Inflammatory macrophage treated with lipopolysaccharide for 4 hours (primary cell): ENCODE measurements at regions not wholly inside any gene's neighbourhood (a gene's known extent, or its start where the extent isn't known, plus 50 kb on each side); places are given as distances from the start of the nearest gene placed in this dataset.
A peak's percentile ranks its signal among the peaks of the same experiment; 100 is the strongest.

ENCODE experiments used
- DNase-seq: peaks from one replicate; pipeline ENCODE4 v3.0.0-alpha.2; 2020

GRCh38 chr2:6310256-6311215 is 555.2 kb downstream of the CMPK2 start:
- DNase-seq = no peak

DNA sequence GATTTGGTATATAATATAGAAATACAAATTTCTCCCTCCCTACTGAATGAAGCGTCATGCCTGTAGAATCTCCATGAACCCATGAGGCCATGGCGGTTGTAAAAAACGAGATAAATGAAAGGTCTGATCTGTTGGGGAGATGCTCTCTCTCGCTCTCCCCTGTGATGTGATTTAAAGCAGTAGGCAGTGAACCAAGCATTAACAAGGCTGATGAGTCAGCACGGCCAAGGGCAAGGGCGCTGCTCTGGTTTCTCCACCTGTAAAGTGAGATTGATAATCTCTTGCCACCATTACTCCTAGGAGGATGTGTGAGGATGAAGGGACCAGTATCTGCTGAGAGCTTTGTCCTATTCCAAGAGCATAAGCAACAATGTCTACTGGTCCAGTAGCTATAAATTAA is 553.3 kb downstream of the CMPK2 start:
- DNase-seq = no peak

- DNase-seq = no peak
Observed at GRCh38 chr2:6314218-6314960, 551.3 kb downstream of the CMPK2 start.

GRCh38 chr2:6325616-6326015 is 540.1 kb downstream of the CMPK2 start:
- no peak for DNase-seq

DNA sequence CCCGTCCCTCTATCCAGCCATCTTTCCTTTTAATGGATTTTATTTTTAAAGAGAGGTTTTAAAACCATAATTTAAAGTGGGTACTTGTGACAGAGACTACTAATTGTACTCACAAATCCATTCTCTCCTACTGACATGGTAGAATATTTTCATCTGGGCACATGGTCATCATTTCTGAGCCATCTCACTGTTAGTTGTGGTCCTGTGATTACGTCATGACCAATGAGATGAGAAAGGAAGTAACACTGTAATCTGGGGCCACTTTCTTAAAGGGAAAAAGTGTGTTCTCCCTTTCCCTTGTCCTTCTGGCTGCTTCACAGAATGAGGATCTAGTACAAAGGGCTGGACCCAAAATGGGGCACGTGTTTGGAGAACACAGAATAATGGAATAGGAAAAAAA is 538.7 kb downstream of the CMPK2 start:
- DNase-seq = no peak

GRCh38 chr2:6336752-6337471 is 528.8 kb downstream of the CMPK2 start:
- DNase-seq = no peak

- no peak for DNase-seq
Observed at GRCh38 chr2:6337472-6337820, 528.3 kb downstream of the CMPK2 start.

GRCh38 chr2:6341588-6342129 is 524.0 kb downstream of the CMPK2 start:
- no peak for DNase-seq

- no peak for DNase-seq
Observed at GRCh38 chr2:6342273-6342920, 523.3 kb downstream of the CMPK2 start.

DNA sequence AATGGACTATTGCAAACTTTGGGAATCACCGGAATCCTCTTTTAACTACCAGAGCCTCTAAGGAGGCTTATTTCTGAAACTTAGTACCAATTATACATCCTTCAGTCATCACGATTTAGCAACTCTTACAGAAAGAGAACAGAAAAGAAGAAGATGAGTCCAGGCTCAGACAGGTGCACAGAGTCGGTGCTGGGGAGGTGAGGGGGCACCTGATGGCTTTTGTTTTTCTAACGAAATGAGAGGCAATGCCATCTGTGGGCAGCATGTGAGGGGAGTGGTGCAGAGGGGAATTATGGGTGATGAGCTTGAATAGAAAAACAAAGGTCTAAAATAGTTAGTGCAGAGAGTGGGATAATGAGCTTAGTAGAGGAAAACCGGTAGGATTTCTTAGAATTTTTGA is 522.6 kb downstream of the CMPK2 start:
- no peak for DNase-seq

GRCh38 chr2:6352247-6352646 is 513.5 kb downstream of the CMPK2 start:
- DNase-seq = no peak

DNA sequence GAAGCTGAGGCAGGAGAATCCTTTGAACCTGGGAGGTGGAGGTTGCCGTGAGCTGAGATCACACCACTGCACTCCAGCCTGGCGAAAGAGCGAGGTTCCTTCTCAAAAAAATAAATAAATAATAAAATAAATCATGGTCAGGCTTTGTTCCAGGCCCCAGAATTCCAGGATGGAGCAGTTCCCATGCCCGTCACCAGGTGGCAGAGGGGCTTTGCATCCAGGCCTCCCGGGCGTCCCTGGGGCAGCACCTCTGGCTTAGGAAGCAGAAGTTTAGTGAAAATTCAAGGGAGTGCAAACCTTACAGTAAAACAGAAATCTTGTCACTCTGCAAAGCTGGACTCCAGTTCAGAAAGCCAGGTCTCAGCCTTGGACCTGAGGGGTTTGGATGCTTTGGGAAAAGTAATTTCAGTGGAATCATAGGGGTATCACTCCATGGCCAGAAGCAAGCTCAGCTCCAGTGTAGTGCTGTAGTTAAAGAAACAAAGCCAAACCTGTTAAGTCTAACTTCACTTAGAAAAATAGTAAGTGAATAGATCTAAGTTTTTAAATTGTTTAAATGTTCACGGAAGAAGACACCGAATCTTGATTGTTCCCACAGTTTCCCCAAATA is 512.7 kb downstream of the CMPK2 start:
- DNase-seq = peak; percentile 4

DNA sequence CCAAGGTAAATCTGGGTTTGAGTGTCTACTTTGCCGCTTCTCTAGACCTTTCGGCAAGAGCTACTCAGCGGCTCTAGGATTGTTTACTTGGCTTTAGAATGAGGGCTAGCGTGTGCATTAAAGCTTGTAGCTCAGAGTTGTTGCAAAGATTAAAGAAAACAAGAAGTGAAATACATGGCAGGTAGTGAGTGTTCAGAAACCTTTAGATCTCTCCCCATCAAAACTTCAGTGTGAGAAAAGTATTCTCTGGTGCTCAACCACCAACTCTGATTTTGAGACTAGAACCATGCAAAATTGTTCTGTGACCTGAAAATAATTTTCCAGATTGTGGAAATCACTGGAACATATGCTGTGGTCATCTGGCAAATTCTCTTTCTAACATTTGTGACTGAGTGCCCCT is 512.0 kb downstream of the CMPK2 start:
- DNase-seq = no peak

DNA sequence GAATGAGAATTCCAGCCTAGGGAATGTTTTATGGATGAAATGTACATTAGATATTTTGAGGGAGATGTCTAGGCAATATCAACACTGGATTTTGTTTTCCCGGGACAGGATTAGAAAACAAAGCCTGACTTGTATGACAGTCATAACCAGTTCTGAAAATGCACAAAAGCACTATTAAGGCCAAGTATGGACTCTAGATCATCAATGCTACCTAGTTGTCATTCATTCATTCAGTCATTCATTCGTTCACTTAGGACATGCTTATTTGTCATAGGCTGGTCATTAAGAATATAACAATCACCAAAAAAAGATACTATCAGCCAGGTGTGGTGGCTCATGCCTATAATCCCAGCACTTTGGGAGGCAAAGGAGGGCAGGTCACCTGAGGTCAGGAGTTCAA is 511.2 kb downstream of the CMPK2 start:
- no peak for DNase-seq

DNA sequence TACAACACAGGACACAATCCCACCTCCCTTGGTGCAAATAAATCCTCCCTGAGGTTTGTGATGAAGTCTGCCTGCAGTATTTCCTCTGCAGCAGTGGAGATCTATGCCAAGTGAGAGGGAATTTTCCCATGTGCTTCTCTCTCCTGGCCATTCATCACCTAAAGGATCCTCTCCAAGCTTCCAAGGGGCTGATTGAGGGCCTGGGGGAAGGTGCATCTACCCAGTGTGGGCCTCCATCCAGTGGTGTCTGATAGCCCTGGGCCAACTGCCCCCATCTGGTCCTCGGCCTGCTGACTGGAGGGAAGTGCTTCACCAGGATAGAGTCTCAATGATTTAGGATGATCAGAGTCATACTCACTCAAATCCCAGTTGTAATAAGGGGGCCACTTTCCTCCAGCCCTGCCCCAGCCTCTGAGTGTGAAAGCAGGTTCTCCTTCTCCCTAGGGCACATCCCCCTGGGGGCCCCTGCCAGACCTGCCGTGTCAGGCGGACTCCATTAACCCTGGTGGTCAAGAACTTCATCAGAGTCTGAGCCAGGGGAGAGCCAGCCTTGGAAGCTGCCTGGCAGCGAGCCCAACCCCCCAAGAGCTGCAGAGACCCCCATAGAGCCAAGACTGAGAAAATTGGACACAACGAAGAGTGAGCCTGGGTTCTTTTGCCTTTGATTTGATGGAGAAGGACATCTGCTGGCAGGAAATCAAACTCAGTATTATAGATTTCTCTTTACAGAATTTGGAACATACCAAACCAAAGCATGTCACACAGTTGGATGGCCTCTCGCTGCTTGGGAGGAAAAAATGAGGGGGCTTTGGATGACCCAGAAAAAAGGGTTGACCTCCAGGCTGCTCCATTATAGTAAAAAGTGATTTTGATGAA is 509.6 kb downstream of the CMPK2 start:
- no peak for DNase-seq

DNA sequence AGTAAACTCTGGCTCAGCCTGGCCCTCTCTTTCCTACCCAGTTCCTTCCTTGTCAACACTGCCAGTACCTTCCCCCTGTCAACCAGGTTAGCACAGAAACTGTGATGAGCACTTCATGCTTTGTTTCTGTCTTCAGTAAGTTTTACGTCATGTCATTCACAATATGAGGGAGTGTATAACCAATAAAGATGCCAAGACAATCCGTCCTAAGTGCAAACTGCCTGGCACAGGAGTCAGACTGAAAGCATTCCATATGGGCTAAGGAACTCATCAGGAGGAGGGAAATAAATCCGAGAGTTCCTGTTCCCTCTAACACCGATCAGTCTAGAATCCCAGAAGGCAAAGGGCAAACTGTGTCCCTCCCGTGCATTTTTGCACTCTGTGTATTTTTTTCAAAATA is 507.2 kb downstream of the CMPK2 start:
- no peak for DNase-seq

DNA sequence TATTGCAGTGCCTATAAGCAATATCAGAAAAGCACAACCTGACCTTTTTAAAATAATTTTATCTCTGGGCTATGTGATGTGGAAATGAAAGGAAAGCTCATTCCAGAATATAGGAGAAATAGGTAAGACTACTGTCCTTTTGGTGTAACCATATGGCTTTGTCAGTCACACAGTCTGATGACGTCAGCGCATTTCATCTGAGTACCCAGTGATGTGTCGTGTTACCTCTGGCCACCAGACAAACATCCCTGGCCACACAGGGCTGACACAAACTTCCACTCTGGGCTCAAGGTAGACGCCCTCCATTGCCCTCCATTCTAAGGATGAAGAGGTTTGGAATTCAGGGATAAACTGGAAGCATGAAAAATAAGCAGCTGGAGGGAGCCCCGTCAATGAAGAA is 506.7 kb downstream of the CMPK2 start:
- no peak for DNase-seq

GRCh38 chr2:6359964-6360363 is 505.7 kb downstream of the CMPK2 start:
- no peak for DNase-seq

- DNase-seq = no peak
Observed at GRCh38 chr2:6362671-6363450, 502.8 kb downstream of the CMPK2 start.

DNA sequence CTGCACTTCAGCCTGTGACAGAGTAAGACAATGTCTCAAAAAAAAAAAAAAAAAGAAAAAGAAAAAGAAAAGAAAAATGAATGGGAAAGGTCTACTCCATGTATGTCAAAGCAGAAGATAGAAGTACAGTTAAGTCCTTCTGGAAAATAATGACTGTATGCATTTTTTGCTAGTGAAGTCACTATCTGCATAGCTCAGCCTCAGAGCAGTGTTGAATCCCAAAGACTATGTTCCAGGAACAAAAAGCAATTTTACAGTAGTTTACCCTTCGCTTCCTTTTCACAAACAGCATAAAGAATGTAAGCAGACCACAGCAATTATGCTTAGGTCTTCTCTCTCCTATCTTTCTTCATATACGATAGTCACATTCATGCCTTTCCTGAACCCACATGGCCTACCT is 497.4 kb downstream of the CMPK2 start:
- DNase-seq = no peak
